GM10266 (cell line): ENCODE measurements at regions not wholly inside any gene's neighbourhood (a gene's known extent, or its start where the extent isn't known, plus 50 kb on each side); places are given as distances from the start of the nearest gene placed in this dataset.

Experiments used
- DNase-seq: peaks from one replicate; pipeline ENCODE4 v3.0.0; 2012; ENCODE audit errors: extremely low spot score
- CTCF ChIP-seq: IDR thresholded peaks from 2 replicates; pipeline ENCODE4 v1.5.1; 2012; ENCODE audit warnings: mild to moderate bottlenecking, low read depth; ENCODE audit not compliant: control insufficient read depth, insufficient read depth; ENCODE audit errors: missing control alignments

DNA sequence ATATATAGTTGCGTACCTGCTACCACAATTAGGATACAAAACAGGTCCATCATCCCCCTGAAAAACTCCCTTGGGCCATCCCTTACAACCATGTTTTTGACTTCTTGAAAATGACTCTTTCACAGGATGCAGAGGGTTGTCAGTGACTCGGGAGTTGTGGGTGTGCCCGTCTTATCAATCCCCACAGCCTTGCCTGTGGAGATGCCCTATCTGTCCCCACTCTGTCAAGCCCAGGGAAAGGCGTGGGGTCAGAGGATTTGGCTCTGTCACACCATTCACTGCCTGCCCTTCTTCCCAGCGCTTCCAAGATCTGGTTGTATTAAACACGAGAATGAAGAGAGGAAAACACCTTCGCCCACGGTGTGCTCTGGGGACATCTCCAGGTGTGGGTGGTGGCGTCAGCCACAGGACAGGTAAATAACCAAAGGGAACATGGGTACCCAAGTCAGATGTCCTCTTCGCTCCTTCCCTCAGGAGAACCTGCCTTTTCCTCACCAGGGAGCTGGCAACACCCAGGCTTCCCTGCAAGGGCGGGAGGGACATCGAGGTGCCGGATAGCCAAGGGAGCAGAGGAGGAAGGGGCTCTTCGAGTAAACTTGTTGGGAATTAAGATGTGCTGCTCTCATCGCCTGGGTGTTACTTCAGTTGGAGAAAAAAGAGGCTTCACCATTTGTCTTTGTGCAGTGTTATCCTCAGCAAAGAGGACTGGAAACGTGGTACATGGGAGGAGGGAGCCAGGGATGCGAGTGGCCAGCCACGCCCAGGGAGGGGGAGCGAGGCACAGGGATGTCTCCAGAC is 100.3 kb downstream of the B3GNT2 start:
- TF ChIP-seq CTCF = no peak
- DNase-seq = no peak

DNA sequence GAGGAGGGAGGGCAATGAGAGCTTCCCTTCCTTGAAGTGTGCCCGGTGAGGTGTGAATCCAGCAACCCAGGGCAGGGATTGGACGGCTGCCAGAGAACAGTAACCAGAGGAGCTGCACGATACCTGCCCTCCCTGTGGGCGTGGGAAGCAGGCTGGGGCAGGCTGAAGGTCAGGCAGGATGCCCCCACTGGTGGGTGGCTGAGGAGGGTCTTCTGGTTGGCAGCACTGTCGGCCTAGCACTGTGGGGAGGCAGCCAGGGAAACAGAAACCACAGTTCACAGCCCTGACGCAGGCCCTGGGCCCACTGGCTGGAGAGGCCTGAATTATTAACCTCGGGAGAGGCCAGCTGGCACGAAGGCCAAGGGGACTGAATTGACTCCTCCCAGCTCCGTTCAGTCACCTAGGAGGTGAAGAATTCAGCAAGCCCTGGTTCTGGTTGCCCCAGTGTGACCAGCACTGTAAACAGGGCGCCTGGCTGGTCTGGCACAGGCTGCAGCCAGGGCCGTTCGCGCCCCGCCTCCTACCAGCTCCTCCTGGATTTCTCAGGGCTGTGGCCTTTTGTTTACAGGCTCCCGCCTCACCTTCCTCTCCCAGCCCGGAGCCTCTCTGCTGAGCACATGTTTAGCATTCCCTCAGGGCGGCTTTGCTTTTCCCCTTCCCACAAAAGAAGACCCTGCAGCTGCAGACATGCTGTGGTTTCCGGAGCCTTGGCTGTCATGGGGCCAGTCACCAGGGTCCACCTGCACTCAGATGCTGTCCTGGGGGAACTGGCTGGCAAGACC is 97.8 kb downstream of the B3GNT2 start:
- DNase-seq = no peak
- no peak for TF ChIP-seq CTCF

- TF ChIP-seq CTCF = no peak
- no peak for DNase-seq
Observed at GRCh38 chr2:62293151-62293489, 97.2 kb downstream of the B3GNT2 start.

- no peak for TF ChIP-seq CTCF
- no peak for DNase-seq
Observed at GRCh38 chr2:62292190-62292589, 96.3 kb downstream of the B3GNT2 start.

DNA sequence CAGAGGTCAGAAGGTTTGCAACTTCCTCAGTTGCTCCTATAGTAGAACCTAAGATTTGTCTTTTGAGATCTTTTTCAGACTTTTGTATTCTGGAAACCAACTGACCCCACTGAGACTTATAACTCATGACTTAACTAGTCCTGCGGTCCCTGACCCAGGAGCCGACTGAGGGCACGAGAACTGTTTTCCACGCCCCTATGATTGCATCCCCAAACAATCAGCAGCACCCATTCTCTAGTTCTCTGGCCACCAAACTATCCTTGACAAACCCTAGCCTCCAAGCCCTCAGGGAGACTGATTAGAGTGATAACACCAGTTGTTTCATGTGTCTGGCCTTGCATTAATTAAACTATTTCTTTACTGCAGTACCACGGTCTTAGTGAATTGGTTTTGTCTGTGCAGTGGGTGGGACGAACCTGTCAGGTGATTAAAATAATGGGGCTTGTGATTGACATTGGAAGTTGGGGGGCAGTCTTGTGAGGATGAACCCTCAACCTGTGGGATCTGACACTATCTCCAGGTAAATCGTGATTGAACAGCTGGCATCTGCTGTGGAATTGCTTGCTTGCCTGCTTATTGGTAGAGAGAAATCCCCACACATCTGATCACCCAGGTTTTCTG is 95.7 kb downstream of the B3GNT2 start:
- DNase-seq = no peak
- no peak for TF ChIP-seq CTCF

GRCh38 chr2:62291052-62291451 is 95.1 kb downstream of the B3GNT2 start:
- DNase-seq = no peak
- no peak for TF ChIP-seq CTCF
